ENCODE measurements at regions not wholly inside any gene's neighbourhood (a gene's known extent, or its start where the extent isn't known, plus 50 kb on each side); places are given as distances from the start of the nearest gene placed in this dataset.
"Not testable (repeated sequence)": the region's sequence is repeated elsewhere in the genome, so short reads cannot be mapped to it uniquely, and the experiment has no call there.

GRCh38 chrY:7803737-7804136 lies 892.2 kb upstream of the AMELY start:
- DNase-seq, result no peak

GRCh38 chrY:7796128-7796527 lies 884.6 kb upstream of the AMELY start:
- DNase-seq, result no peak

- DNase-seq, result peak; percentile 64
Measured at GRCh38 chrY:7794441-7794840, 882.9 kb upstream of the AMELY start.

GRCh38 chrY:7793989-7794388 lies 882.4 kb upstream of the AMELY start:
- DNase-seq, result no peak

- no peak for DNase-seq
Measured at GRCh38 chrY:7792431-7792830, 880.9 kb upstream of the AMELY start.

- no peak for DNase-seq
Measured at GRCh38 chrY:7781501-7781900, 869.9 kb upstream of the AMELY start.

GRCh38 chrY:7775436-7775835 lies 863.9 kb upstream of the AMELY start:
- not testable (repeated sequence) for DNase-seq

- DNase-seq, result no peak
Measured at GRCh38 chrY:7771771-7772170, 860.2 kb upstream of the AMELY start.

GRCh38 chrY:7769790-7770375 lies 858.3 kb upstream of the AMELY start:
- no peak for DNase-seq

- DNase-seq, result no peak
Measured at GRCh38 chrY:7768901-7769300, 857.3 kb upstream of the AMELY start.

- DNase-seq, result no peak
Measured at GRCh38 chrY:7753711-7754110, 842.2 kb upstream of the AMELY start.

- DNase-seq, result no peak
Measured at GRCh38 chrY:7746781-7747180, 835.2 kb upstream of the AMELY start.

GRCh38 chrY:7745581-7745901 lies 834.0 kb upstream of the AMELY start:
- no peak for DNase-seq

GRCh38 chrY:7744691-7745580 lies 833.4 kb upstream of the AMELY start:
- DNase-seq, result peak; percentile 56

GRCh38 chrY:7736847-7737365 lies 825.4 kb upstream of the AMELY start:
- DNase-seq, result no peak

- no peak for DNase-seq
Measured at GRCh38 chrY:7731651-7732050, 820.1 kb upstream of the AMELY start.

- no peak for DNase-seq
Measured at GRCh38 chrY:7730664-7731063, 819.1 kb upstream of the AMELY start.

- DNase-seq, result no peak
Measured at GRCh38 chrY:7730071-7730470, 818.5 kb upstream of the AMELY start.

GRCh38 chrY:7729318-7730011 lies 817.9 kb upstream of the AMELY start:
- DNase-seq, result peak; percentile 77

GRCh38 chrY:7728935-7729317 lies 817.4 kb upstream of the AMELY start:
- DNase-seq, result peak; percentile 35

GRCh38 chrY:7725791-7726460 lies 814.4 kb upstream of the AMELY start:
- DNase-seq, result no peak

- no peak for DNase-seq
Measured at GRCh38 chrY:7723991-7724632, 812.6 kb upstream of the AMELY start.
